ENCODE measurements at regions not wholly inside any gene's neighbourhood (a gene's known extent, or its start where the extent isn't known, plus 50 kb on each side); places are given as distances from the start of the nearest gene placed in this dataset.

GRCh38 chr7:124692425-124692824 lies 73.2 kb downstream of the GPR37 start:
- no peak for ATAC-seq

GRCh38 chr7:124690840-124691239 lies 74.8 kb downstream of the GPR37 start:
- ATAC-seq (no peak), DNase-seq (ENCODE audit: low spot score) (no peak)

More at GRCh38 chr7:124692425-124692824, 73.2 kb downstream of the GPR37 start:
- DNase-seq (ENCODE audit: low spot score), result no peak

GRCh38 chr7:124689931-124690330 lies 75.7 kb downstream of the GPR37 start:
- ATAC-seq, result no peak

GRCh38 chr7:124689523-124689922 lies 76.1 kb downstream of the GPR37 start:
- DNase-seq (ENCODE audit: low spot score) (no peak), ATAC-seq (no peak)

More at GRCh38 chr7:124689931-124690330, 75.7 kb downstream of the GPR37 start:
- DNase-seq (ENCODE audit: low spot score), result no peak

- ATAC-seq, result no peak
- DNase-seq (ENCODE audit: low spot score), result no peak
Observed at GRCh38 chr7:124688991-124689390, 76.6 kb downstream of the GPR37 start.

GRCh38 chr7:124686543-124687171 lies 78.9 kb downstream of the GPR37 start:
- DNase-seq (ENCODE audit: low spot score), result peak; percentile 55
- ATAC-seq, result peak; percentile 91

- no peak for ATAC-seq
- no peak for DNase-seq (ENCODE audit: low spot score)
Observed at GRCh38 chr7:124681946-124682345, 83.6 kb downstream of the GPR37 start.

GRCh38 chr7:124680304-124680703 lies 85.3 kb downstream of the GPR37 start:
- no peak for DNase-seq (ENCODE audit: low spot score)
- ATAC-seq, result no peak

GRCh38 chr7:124679586-124680225 lies 85.9 kb downstream of the GPR37 start:
- ATAC-seq, result no peak
- DNase-seq (ENCODE audit: low spot score), result no peak

- ATAC-seq, result no peak
- no peak for DNase-seq (ENCODE audit: low spot score)
Observed at GRCh38 chr7:124679146-124679545, 86.4 kb downstream of the GPR37 start.

- DNase-seq (ENCODE audit: low spot score) (no peak), ATAC-seq (no peak)
Observed at GRCh38 chr7:124674451-124674850, 91.1 kb downstream of the GPR37 start.

GRCh38 chr7:124672011-124672410 lies 93.6 kb downstream of the GPR37 start:
- DNase-seq (ENCODE audit: low spot score) (no peak), ATAC-seq (no peak)

- peak; percentile 88 for ATAC-seq
- DNase-seq (ENCODE audit: low spot score), result no peak
Observed at GRCh38 chr7:124667312-124668153, 98.1 kb downstream of the GPR37 start.

GRCh38 chr7:124662937-124663336 lies 102.7 kb downstream of the GPR37 start:
- peak; percentile 33 for ATAC-seq
- DNase-seq (ENCODE audit: low spot score), result no peak

- DNase-seq (ENCODE audit: low spot score) (no peak), ATAC-seq (no peak)
Observed at GRCh38 chr7:124662372-124662771, 103.2 kb downstream of the GPR37 start.

GRCh38 chr7:124655990-124656389 lies 109.6 kb downstream of the GPR37 start:
- no peak for ATAC-seq
- DNase-seq (ENCODE audit: low spot score), result no peak

- no peak for ATAC-seq
- DNase-seq (ENCODE audit: low spot score), result no peak
Observed at GRCh38 chr7:124652237-124652636, 113.4 kb downstream of the GPR37 start.

- ATAC-seq (no peak), DNase-seq (ENCODE audit: low spot score) (no peak)
Observed at GRCh38 chr7:124651136-124651535, 114.5 kb downstream of the GPR37 start.

GRCh38 chr7:124649397-124650014 lies 116.1 kb downstream of the GPR37 start:
- DNase-seq (ENCODE audit: low spot score) (no peak), ATAC-seq (peak; percentile 47)

GRCh38 chr7:124647630-124648306 lies 117.8 kb downstream of the GPR37 start:
- DNase-seq (ENCODE audit: low spot score), result no peak
- ATAC-seq, result no peak

- no peak for DNase-seq (ENCODE audit: low spot score)
- no peak for ATAC-seq
Observed at GRCh38 chr7:124645704-124646103, 119.9 kb downstream of the GPR37 start.
